Body of pancreas (tissue), 4 donors: ENCODE measurements at regions not wholly inside any gene's neighbourhood (a gene's known extent, or its start where the extent isn't known, plus 50 kb on each side); places are given as distances from the start of the nearest gene placed in this dataset.

ENCODE experiments used
- ATAC-seq: fragments of 150-250 bp; one replicate; pipeline ENCODE4 v1.9.1; 2016
- DNase-seq, 4 donors: peaks; one replicate each; pipeline ENCODE4 v3.0.0-alpha.2; 2019
- H3K27ac ChIP-seq, 4 donors: fragments of 200-600 bp; sonication (generic); 1 replicate in 3 of 4; 2 replicates in 1 of 4; pipeline versions ENCODE4 v1.5.1 to v1.6.1; 2016 to 2019; ENCODE audit warnings: mild to moderate bottlenecking in 1 of 4, mixed read lengths in 1 of 4, moderate library complexity in 1 of 4
- H3K27me3 ChIP-seq, 2 donors: fragments of 200-600 bp; sonication (generic); one replicate each; pipeline ENCODE4 v1.6.0; 2016; ENCODE audit warnings: mild to moderate bottlenecking in 1 of 2
- H3K36me3 ChIP-seq, 2 donors: fragments of 200-600 bp; sonication (generic); replicated peaks in 1 of 2; 2 replicates each; pipeline ENCODE4 v1.5.1; 2016; ENCODE audit warnings: low read depth in 2 of 2; ENCODE audit not compliant: insufficient read depth in 1 of 2
- H3K4me1 ChIP-seq: fragments of 200-600 bp; sonication (generic); one replicate; pipeline ENCODE4 v1.6.0; 2016
- H3K4me3 ChIP-seq, 2 donors: fragments of 200-600 bp; sonication (generic); 1 replicate in 1 of 2; 2 replicates in 1 of 2; pipeline ENCODE4 v1.5.1; 2016 to 2019
- H3K9me3 ChIP-seq, 3 donors: fragments of 200-600 bp; sonication (generic); 1 replicate in 2 of 3; 2 replicates in 1 of 3; pipeline ENCODE4 v1.5.1; 2016
- POLR2A ChIP-seq, 3 donors: fragments of 450-650 bp; IDR thresholded peaks; one replicate each; pipeline ENCODE4 v1.6.1; 2016; ENCODE audit warnings: antibody characterized with exemption in 3 of 3, mild to moderate bottlenecking in 2 of 3
- WGBS, 2 donors: methylation state at CpG; one replicate each; pipeline ENCODE4 v1.1.5; 2017; 5-methylcytosine and 5-hydroxymethylcytosine counted together
- intact Hi-C: fragments of 100-400 bp; cut with DNase I; formaldehyde crosslinking; loops from one replicate; pipeline ENCODE4 v1.15.1; 2023
- TF ChIP-seq, protein P1 (sequence below), 7 experiments: fragments of 450-650 bp in 4 of 7; fragments of 200-600 bp in 3 of 7; sonication (generic) in 3 of 7; IDR thresholded peaks; one replicate each; pipeline ENCODE4 v1.5.1; 2016 to 2019; ENCODE audit warnings: antibody characterized with exemption in 7 of 7

DNA sequence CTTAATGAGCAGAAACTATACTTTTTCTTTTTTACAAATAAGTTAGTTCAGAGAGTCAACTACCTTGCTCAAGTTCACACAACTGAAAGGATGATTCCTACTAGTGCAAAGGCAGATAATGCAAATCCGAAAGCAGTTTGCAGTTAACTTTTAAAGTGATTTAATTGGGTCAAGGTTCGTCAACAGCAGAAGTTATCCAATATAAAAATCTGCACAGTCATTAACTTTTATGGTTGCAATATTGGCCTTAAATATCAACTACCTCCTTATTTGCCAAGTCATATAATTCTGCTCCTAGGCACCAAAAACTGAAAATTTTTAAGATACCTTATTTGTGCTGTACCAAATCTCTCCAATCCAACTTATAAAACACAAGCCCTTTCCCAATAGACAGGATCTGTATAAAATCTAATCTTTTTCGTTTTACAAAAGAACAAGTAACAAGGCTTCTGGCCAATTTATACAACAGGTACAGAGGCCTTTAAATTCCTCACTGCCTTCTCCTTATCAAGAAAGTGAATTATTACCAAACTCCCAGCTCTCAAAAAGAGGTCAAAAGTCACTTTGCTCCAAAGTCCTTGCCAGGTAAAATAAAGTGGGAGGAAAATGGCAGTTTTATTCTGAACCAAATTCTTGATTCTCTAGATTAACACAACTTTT lies 416.6 kb upstream of the NECTIN3 start:
- TF ChIP-seq POLR2A (IDR thresholded peaks at IDR 0.05), result no peak
- TF ChIP-seq, protein P1, sequence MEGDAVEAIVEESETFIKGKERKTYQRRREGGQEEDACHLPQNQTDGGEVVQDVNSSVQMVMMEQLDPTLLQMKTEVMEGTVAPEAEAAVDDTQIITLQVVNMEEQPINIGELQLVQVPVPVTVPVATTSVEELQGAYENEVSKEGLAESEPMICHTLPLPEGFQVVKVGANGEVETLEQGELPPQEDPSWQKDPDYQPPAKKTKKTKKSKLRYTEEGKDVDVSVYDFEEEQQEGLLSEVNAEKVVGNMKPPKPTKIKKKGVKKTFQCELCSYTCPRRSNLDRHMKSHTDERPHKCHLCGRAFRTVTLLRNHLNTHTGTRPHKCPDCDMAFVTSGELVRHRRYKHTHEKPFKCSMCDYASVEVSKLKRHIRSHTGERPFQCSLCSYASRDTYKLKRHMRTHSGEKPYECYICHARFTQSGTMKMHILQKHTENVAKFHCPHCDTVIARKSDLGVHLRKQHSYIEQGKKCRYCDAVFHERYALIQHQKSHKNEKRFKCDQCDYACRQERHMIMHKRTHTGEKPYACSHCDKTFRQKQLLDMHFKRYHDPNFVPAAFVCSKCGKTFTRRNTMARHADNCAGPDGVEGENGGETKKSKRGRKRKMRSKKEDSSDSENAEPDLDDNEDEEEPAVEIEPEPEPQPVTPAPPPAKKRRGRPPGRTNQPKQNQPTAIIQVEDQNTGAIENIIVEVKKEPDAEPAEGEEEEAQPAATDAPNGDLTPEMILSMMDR (IDR thresholded peaks at IDR 0.05), result no peak
- H3K27ac ChIP-seq, result peak overlapping the region; percentile 13 to 63 (median 52)
- H3K4me1 ChIP-seq, result peaks cover 43% of the 10 kb centered on the region
- 17 to 20% methylated on average over 3 of the region's 3 CpGs for whole genome bisulfite sequencing, 2 donors
- H3K27me3 ChIP-seq, result no peaks in the 10 kb centered on the region
- intact Hi-C loops, result no loop called here
- H3K4me3 ChIP-seq, result no peak overlapping the region
- H3K36me3 ChIP-seq, result no peaks in the 10 kb centered on the region
- DNase-seq, result peak in 1 of 4 donors; percentile 30
- ATAC-seq, result peak; percentile 96
- no peaks in the 10 kb centered on the region for H3K9me3 ChIP-seq

DNA sequence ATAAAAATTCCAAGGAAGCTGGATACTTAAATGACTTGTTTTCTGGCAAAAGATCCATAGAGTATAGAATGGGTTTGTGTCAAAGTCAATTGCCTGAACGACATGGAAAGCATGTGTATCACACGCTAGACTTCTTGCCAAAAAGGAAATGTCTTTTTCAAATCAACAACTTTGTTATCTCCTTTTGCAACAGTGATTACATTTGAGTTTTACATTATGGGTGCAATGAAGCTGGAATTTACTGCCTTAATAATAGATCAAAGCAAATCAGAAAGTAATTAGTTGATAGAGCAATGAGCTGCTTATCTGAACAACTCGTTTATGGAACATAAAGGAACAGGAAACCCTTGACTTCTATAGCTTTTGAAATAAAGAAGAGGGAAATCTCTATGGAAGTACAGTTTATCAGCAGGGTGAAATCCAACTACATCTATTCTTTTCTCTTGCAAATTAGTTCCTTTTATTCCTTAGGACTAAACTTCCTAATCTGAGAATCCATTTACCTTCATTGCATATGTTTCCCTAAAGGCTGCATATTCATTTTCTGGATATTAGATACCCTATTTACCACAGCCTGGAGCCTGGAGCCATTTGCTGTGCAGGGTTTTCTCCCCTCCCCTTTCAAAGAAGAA lies 415.1 kb upstream of the NECTIN3 start:
- ATAC-seq, result no peak
- TF ChIP-seq POLR2A (IDR thresholded peaks at IDR 0.05), result no peak
- TF ChIP-seq, protein P1 (IDR thresholded peaks at IDR 0.05), result no peak
- WGBS, 2 donors, result 6 to 9% methylated on average over 3 of the region's 3 CpGs
- no peak overlapping the region for H3K4me3 ChIP-seq
- intact Hi-C loops, result no loop called here
- DNase-seq, result no peak
- no peak overlapping the region for H3K27ac ChIP-seq
- no peaks in the 10 kb centered on the region for H3K27me3 ChIP-seq
- H3K36me3 ChIP-seq, result no peaks in the 10 kb centered on the region
- H3K4me1 ChIP-seq, result peaks cover 43% of the 10 kb centered on the region
- H3K9me3 ChIP-seq, result no peaks in the 10 kb centered on the region

DNA sequence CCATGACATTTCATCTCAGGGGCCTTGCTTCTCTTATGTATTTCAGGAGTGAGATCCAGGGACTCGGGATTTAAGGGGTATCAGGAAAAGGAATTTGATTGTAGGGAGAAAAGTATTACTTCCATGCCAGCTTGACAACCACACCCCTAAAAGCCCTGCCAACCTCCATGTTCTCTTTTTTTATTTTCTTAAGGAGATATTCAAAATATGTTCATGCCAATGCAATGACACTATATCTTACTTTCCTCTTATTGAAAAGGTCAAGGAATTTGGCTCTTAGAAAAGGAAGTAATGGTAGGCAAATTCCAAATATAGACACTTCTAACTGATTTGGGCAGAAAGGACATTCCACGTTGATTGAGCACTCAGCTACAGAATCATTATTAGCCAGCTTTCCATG lies 407.5 kb upstream of the NECTIN3 start:
- TF ChIP-seq, protein P1 (IDR thresholded peaks at IDR 0.05), result no peak
- TF ChIP-seq POLR2A (IDR thresholded peaks at IDR 0.05), result no peak
- Histone ChIP-seq H3K36me3 (no peaks in the 10 kb centered on the region), H3K4me1 (peaks cover 33% of the 10 kb centered on the region), H3K27me3 (no peaks in the 10 kb centered on the region), H3K4me3 (no peak overlapping the region), H3K27ac (no peak overlapping the region), H3K9me3 (peaks cover 0 to 4% (median 0%) of the 10 kb centered on the region in 3 donors)
- 27 to 28% methylated on average over 2 of the region's 2 CpGs for WGBS, 2 donors
- DNase-seq (peak in 2 of 4 donors; percentile 13 to 27), ATAC-seq (peak; percentile 75)
- intact Hi-C loops, result no loop called here

DNA sequence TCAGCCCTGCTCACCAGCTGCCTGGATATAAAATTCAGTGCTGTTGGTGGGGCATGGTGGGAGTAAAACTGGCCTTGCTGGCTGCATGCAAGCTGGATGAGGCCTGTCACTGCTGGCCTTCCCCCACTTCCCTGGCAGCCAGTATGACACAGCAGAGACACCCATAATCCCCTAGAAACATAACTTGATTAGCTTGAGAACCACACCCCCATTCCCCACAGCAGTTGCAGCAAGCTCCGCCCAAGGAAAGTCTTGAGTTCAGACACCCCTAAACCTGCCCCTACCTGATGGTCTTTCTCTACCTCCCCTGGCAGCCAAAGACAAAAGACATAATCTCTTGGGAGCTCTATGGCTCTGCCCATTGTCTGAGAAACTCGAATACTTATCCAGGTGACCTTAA lies 405.1 kb upstream of the NECTIN3 start:
- DNase-seq, result no peak

More for the DNA sequence above, 405.1 kb upstream of the NECTIN3 start:
- H3K9me3 ChIP-seq, result peaks cover 0 to 4% (median 0%) of the 10 kb centered on the region in 3 donors
- ATAC-seq, result no peak
- H3K36me3 ChIP-seq, result no peaks in the 10 kb centered on the region
- H3K4me3 ChIP-seq, result no peak overlapping the region
- TF ChIP-seq, protein P1 (IDR thresholded peaks at IDR 0.05), result no peak
- no peak for TF ChIP-seq POLR2A (IDR thresholded peaks at IDR 0.05)
- intact Hi-C loops, result no loop called here
- 61 to 68% methylated on average over 2 of the region's 2 CpGs for WGBS, 2 donors
- no peak overlapping the region for H3K27ac ChIP-seq
- H3K4me1 ChIP-seq, result peaks cover 33% of the 10 kb centered on the region
- no peaks in the 10 kb centered on the region for H3K27me3 ChIP-seq
